ENCODE measurements at regions not wholly inside any gene's neighbourhood (a gene's known extent, or its start where the extent isn't known, plus 50 kb on each side); places are given as distances from the start of the nearest gene placed in this dataset.

DNA sequence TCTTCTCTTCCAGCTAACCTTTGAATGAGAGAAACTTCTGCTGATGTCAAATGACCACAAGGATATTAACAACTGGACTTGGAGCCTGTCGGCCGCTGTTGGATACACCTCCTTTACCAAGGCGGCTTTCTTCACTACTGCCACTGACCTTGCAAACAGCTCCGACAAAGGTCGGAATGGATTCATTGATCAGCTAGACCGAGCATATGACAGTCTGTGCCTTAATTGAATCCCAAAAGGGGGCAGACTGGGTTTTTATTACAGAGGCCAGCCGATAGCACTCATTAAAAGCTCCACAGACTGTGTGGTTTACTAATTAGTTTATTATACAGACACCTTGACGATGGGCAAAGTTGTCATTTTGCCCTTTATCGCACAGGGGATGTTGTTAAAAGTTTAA is 394.5 kb downstream of the RERGL start:
- H3K4me3 ChIP-seq (ENCODE audit: low read depth, low read length) = no peak overlapping the region
- TF ChIP-seq, protein P1, sequence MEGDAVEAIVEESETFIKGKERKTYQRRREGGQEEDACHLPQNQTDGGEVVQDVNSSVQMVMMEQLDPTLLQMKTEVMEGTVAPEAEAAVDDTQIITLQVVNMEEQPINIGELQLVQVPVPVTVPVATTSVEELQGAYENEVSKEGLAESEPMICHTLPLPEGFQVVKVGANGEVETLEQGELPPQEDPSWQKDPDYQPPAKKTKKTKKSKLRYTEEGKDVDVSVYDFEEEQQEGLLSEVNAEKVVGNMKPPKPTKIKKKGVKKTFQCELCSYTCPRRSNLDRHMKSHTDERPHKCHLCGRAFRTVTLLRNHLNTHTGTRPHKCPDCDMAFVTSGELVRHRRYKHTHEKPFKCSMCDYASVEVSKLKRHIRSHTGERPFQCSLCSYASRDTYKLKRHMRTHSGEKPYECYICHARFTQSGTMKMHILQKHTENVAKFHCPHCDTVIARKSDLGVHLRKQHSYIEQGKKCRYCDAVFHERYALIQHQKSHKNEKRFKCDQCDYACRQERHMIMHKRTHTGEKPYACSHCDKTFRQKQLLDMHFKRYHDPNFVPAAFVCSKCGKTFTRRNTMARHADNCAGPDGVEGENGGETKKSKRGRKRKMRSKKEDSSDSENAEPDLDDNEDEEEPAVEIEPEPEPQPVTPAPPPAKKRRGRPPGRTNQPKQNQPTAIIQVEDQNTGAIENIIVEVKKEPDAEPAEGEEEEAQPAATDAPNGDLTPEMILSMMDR (IDR thresholded peaks at IDR 0.05; ENCODE audit: borderline replicate concordance, insufficient read depth, low read depth, low read length) = no peak

DNA sequence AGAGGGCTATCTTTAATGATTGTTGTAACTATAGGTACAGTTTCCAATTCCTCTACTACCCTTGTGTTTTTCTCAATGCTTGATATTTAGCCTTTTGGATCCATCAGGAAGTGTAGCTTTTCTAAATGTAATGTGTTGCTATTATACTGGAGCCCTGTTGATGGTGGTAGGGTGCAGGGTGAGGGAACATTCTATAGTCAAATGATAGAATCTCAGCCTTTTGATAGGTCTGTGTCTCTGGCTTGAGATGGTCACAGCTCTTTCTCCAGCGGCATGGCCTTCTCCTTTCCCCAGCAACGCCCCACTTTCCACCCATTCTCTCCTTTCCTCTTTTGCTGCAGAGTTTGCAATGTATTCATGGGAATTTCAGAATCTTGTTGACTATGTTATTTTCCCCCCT is 398.6 kb downstream of the RERGL start:
- no peak overlapping the region for H3K4me3 ChIP-seq (ENCODE audit: low read depth, low read length)
- TF ChIP-seq, protein P1 (IDR thresholded peaks at IDR 0.05; ENCODE audit: borderline replicate concordance, insufficient read depth, low read depth, low read length) = no peak

DNA sequence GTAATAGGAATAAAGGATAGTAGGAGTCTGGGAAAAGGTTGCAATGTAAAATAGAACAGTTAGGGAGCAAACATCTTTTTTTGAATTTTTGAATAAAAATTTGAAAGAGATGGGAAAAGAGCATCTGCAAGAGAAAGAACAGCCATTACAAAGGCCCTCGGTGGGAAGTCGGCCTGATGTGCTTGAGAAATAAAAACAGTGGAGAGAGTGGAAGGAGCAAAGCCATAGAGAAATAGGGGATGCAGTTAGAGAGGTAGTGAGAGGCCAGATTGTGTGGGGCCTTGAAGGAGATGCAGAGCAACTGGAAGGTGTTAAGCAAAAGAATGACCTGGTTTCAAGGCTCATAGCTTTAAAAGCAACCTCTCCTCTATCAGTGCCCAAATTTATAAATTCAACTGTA is 409.8 kb downstream of the RERGL start:
- TF ChIP-seq, protein P1 (IDR thresholded peaks at IDR 0.05; ENCODE audit: borderline replicate concordance, insufficient read depth, low read depth, low read length) = no peak
- H3K4me3 ChIP-seq (ENCODE audit: low read depth, low read length) = no peak overlapping the region

DNA sequence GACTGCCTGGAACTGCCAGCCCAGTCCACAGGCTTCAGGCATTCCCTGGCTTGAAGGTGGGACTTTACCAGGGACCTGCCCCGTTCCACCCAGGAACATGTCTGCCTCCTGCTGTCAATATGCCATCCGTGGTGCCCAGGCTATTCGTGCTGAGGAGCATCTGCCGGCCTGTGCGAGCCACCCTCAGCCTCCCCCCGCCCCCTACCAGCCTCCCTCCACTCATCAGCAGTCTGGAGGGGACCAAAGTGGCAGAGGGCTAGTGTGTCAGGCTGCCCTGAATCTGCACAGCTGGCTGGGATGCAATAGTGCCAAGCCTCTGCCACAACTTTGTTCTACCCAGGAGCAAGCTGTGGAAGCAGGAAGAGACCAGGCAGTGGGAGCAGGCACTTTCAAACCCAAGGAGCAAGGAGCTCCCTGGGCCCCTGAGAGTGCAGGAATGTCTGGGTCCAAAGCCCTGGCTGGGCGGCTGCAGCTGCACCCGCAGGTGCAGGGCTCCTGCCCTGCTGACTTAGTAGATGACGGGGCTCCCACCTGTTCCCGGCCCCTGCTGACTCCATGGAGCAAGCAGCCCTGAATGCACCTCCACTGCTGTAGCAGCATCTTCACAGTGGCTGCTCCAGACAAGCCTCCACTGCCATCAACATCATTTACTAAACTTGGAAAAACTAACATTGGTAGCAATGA is 423.2 kb downstream of the RERGL start:
- no peak overlapping the region for H3K4me3 ChIP-seq (ENCODE audit: low read depth, low read length)
- TF ChIP-seq, protein P1 (IDR thresholded peaks at IDR 0.05; ENCODE audit: borderline replicate concordance, insufficient read depth, low read depth, low read length) = no peak

DNA sequence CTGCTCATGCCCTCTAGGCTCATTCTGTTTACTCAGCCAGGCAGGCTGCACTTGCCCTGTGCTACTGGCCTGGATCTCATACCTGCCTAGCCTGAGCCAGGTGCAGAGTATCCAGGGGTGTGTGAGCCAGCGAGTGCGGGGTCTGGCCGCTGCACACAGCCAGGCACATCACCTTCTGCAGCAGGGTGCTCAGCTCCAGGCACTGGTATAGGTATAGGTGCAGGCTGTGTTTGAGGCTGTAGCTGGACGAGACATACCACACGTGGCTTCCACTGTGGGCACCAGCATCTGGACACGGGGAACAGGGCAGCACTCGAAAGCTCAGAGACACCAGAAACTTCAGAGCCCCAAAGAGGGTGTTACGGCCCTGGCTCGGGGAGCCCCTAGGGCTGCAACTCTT is 424.2 kb downstream of the RERGL start:
- H3K4me3 ChIP-seq (ENCODE audit: low read depth, low read length) = no peak overlapping the region
- TF ChIP-seq, protein P1 (IDR thresholded peaks at IDR 0.05; ENCODE audit: borderline replicate concordance, insufficient read depth, low read depth, low read length) = no peak

DNA sequence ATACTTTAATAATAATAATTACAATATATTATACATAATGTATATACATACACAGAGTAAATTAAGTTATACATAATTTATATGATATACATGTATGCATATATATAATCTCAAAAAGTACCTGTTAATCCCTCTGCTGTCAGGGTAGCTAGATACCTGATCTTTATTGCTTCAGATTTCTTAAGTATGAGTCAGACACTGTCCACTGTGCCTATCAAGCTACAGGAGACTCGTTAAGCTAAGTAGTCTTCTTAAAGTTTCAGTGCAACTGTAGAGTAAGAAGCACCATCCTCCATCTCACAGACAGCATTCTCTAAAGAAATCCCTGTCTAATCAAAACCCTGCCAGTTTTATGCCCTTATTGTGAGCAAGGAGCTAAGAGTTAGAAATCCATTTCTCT is 428.7 kb downstream of the RERGL start:
- H3K4me3 ChIP-seq (ENCODE audit: low read depth, low read length) = no peak overlapping the region
- TF ChIP-seq, protein P1 (IDR thresholded peaks at IDR 0.05; ENCODE audit: borderline replicate concordance, insufficient read depth, low read depth, low read length) = no peak

DNA sequence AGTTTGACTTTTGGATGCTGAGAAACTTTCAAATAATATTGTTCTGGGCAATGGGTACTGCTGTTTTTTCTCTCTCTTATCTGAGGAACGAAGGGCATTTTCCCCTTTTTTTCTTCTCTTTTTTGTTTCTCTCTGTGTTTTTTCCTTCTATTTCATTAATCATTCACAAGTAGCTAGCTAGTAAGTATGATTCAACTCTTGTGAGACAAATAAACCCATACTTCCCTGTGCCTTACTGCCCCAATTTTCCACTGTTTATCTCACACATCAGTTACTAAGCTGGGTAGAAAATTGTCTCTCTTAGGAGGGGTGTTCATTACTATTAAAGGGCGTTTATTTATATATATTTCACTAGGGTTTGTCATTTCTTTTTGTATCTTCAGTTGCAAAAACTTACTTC is 437.6 kb downstream of the RERGL start:
- no peak overlapping the region for H3K4me3 ChIP-seq (ENCODE audit: low read depth, low read length)
- TF ChIP-seq, protein P1 (IDR thresholded peaks at IDR 0.05; ENCODE audit: borderline replicate concordance, insufficient read depth, low read depth, low read length) = no peak
